Upper lobe of right lung (tissue), 1 donor: ENCODE measurements at regions not wholly inside any gene's neighbourhood (a gene's known extent, or its start where the extent isn't known, plus 50 kb on each side); places are given as distances from the start of the nearest gene placed in this dataset.

ENCODE experiments used
- ATAC-seq: fragments of 200-7000 bp; cut with Tn5 transposase; one replicate; pipeline ENCODE4 v1.9.1; 2020; ENCODE audit warnings: mild to moderate bottlenecking, moderate library complexity
- DNase-seq: peaks from one replicate; pipeline ENCODE4 v3.0.0-alpha.2; 2020
- H3K27ac ChIP-seq: fragments of 200-600 bp; one replicate; pipeline ENCODE4 v1.8.0; 2022
- H3K27me3 ChIP-seq: fragments of 200-600 bp; one replicate; pipeline ENCODE4 v1.8.0; 2022; ENCODE audit warnings: mild to moderate bottlenecking
- H3K36me3 ChIP-seq: fragments of 200-600 bp; one replicate; pipeline ENCODE4 v1.8.0; 2022
- H3K4me1 ChIP-seq: fragments of 200-600 bp; one replicate; pipeline ENCODE4 v1.8.0; 2022
- H3K4me3 ChIP-seq: fragments of 200-600 bp; one replicate; pipeline ENCODE4 v1.8.0; 2022; ENCODE audit warnings: mild to moderate bottlenecking
- H3K9me3 ChIP-seq: fragments of 200-600 bp; one replicate; pipeline ENCODE4 v1.8.0; 2022
- CTCF ChIP-seq: fragments of 200-600 bp; IDR thresholded peaks from one replicate; pipeline ENCODE4 v1.8.0; 2022; ENCODE audit warnings: antibody characterized with exemption
- intact Hi-C: fragments of 100-400 bp; cut with DNase I; formaldehyde crosslinking; loops from one replicate; pipeline ENCODE4 v1.11.0; 2022
- donor health status: DM: no; HTN: yes; CAD: no; lungs with severe emphysema.

- Histone ChIP-seq H3K4me1 (no peaks in the 10 kb centered on the region), H3K36me3 (no peaks in the 10 kb centered on the region), H3K9me3 (no peaks in the 10 kb centered on the region), H3K4me3 (no peak overlapping the region), H3K27ac (no peak overlapping the region), H3K27me3 (no peaks in the 10 kb centered on the region)
- no peak for TF ChIP-seq CTCF
- no peak for DNase-seq
- intact Hi-C loops, result no loop called here
- no peak for ATAC-seq
These were observed 341.8 kb downstream of the TMEM182 start for GRCh38 chr2:103103678-103104077.

- DNase-seq (no peak), ATAC-seq (no peak)
- no peaks in the 10 kb centered on the region for H3K27me3 ChIP-seq
- no peaks in the 10 kb centered on the region for H3K9me3 ChIP-seq
- TF ChIP-seq CTCF, result no peak
- no peak overlapping the region for H3K4me3 ChIP-seq
- intact Hi-C loops, result no loop called here
- no peaks in the 10 kb centered on the region for H3K4me1 ChIP-seq
- no peaks in the 10 kb centered on the region for H3K36me3 ChIP-seq
- H3K27ac ChIP-seq, result no peak overlapping the region
These were observed 357.5 kb downstream of the TMEM182 start for GRCh38 chr2:103119352-103119751.

DNA sequence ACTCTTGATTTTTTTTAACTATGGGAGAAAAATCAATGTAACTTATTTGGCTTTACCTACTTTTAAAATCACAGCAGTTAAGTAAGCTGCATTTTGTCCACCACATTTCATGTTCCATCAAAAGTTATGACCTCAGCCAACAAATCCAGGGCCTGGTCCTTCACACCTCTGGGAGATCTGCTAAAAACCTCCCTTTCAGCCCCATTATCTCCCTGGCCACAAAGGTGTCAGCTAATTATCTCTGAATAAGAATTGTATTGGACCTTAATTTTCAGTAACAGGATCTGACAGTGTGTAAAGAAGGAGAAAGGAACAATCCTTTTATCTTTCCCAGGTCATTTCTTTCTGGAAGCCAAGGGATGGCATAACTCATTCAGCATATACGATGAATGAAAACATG, 359.3 kb downstream of the TMEM182 start:
- TF ChIP-seq CTCF, result no peak
- H3K4me1 ChIP-seq, result no peaks in the 10 kb centered on the region

DNA sequence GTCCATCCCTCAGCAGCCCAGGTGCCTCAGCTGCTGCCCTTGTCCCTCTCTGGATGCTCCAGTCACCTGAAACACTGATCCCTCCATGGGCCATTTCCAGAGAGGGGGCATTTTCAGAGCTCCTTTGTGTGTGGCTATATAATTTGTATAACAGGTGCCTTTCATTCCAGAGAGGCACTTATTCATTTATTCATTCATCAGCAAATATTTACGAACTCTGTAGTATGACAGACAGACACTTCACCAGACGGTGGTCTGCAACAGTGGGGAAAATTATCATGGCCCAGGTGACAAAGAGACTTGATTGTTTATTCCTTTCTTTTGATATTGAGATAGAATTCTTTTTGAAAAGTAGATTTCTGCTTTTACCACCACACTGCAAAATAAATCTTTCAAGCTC, 361.7 kb downstream of the TMEM182 start:
- Histone ChIP-seq H3K9me3 (no peaks in the 10 kb centered on the region), H3K36me3 (no peaks in the 10 kb centered on the region), H3K4me3 (no peak overlapping the region), H3K4me1 (no peaks in the 10 kb centered on the region), H3K27me3 (no peaks in the 10 kb centered on the region), H3K27ac (no peak overlapping the region)
- no peak for DNase-seq
- ATAC-seq, result no peak
- intact Hi-C loops, result no loop called here
- TF ChIP-seq CTCF, result no peak

More for the DNA sequence above, 359.3 kb downstream of the TMEM182 start:
- H3K27ac ChIP-seq, result no peak overlapping the region
- ATAC-seq, result no peak
- H3K36me3 ChIP-seq, result no peaks in the 10 kb centered on the region
- H3K9me3 ChIP-seq, result no peaks in the 10 kb centered on the region
- no peak overlapping the region for H3K4me3 ChIP-seq
- DNase-seq, result no peak
- intact Hi-C loops, result no loop called here
- H3K27me3 ChIP-seq, result no peaks in the 10 kb centered on the region

- Histone ChIP-seq H3K4me3 (no peak overlapping the region), H3K4me1 (no peaks in the 10 kb centered on the region), H3K27me3 (no peaks in the 10 kb centered on the region), H3K27ac (no peak overlapping the region), H3K36me3 (no peaks in the 10 kb centered on the region), H3K9me3 (no peaks in the 10 kb centered on the region)
- intact Hi-C loops, result no loop called here
- no peak for ATAC-seq
- no peak for DNase-seq
- TF ChIP-seq CTCF, result no peak
These were observed 369.0 kb downstream of the TMEM182 start for GRCh38 chr2:103130857-103131256.

- no peaks in the 10 kb centered on the region for H3K27me3 ChIP-seq
- H3K36me3 ChIP-seq, result no peaks in the 10 kb centered on the region
- H3K27ac ChIP-seq, result no peak overlapping the region
- DNase-seq (no peak), ATAC-seq (no peak)
- no peaks in the 10 kb centered on the region for H3K9me3 ChIP-seq
- intact Hi-C loops, result no loop called here
- TF ChIP-seq CTCF, result no peak
- no peak overlapping the region for H3K4me3 ChIP-seq
- H3K4me1 ChIP-seq, result no peaks in the 10 kb centered on the region
These were observed 370.8 kb downstream of the TMEM182 start for GRCh38 chr2:103132536-103133217.
